ENCODE measurements at regions not wholly inside any gene's neighbourhood (a gene's known extent, or its start where the extent isn't known, plus 50 kb on each side); places are given as distances from the start of the nearest gene placed in this dataset.

GRCh38 chrX:8413279-8413678, 51.4 kb upstream of the VCX3B start:
- TF ChIP-seq, protein P1, sequence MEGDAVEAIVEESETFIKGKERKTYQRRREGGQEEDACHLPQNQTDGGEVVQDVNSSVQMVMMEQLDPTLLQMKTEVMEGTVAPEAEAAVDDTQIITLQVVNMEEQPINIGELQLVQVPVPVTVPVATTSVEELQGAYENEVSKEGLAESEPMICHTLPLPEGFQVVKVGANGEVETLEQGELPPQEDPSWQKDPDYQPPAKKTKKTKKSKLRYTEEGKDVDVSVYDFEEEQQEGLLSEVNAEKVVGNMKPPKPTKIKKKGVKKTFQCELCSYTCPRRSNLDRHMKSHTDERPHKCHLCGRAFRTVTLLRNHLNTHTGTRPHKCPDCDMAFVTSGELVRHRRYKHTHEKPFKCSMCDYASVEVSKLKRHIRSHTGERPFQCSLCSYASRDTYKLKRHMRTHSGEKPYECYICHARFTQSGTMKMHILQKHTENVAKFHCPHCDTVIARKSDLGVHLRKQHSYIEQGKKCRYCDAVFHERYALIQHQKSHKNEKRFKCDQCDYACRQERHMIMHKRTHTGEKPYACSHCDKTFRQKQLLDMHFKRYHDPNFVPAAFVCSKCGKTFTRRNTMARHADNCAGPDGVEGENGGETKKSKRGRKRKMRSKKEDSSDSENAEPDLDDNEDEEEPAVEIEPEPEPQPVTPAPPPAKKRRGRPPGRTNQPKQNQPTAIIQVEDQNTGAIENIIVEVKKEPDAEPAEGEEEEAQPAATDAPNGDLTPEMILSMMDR (IDR thresholded peaks at IDR 0.05; ENCODE audit: insufficient read depth, low read depth, low read length): no peak
- TF ChIP-seq EZH2 (IDR thresholded peaks at IDR 0.05; ENCODE audit: insufficient read depth, low read length): no peak

Data from astrocyte (in vitro differentiated cells and primary cell).